ENCODE measurements at regions not wholly inside any gene's neighbourhood (a gene's known extent, or its start where the extent isn't known, plus 50 kb on each side); places are given as distances from the start of the nearest gene placed in this dataset.

- Histone ChIP-seq H3K9me3 (ENCODE audit: low read depth, low read length, poor library complexity, severe bottlenecking) (no peaks in the 10 kb centered on the region), H3K4me3 (ENCODE audit: low read depth, low read length, poor library complexity, severe bottlenecking) (no peak overlapping the region), H3K4me1 (ENCODE audit: insufficient read depth, low read length, poor library complexity, severe bottlenecking) (no peaks in the 10 kb centered on the region), H3K36me3 (ENCODE audit: insufficient read depth, low read length, poor library complexity, severe bottlenecking) (no peaks in the 10 kb centered on the region), H3K27me3 (replicated peaks; ENCODE audit: insufficient read depth, low read depth, low read length, poor library complexity) (peaks cover 47% of the 10 kb centered on the region), H3K27ac (ENCODE audit: low read depth, low read length, poor library complexity, severe bottlenecking) (no peak overlapping the region)
- TF ChIP-seq, protein P1, sequence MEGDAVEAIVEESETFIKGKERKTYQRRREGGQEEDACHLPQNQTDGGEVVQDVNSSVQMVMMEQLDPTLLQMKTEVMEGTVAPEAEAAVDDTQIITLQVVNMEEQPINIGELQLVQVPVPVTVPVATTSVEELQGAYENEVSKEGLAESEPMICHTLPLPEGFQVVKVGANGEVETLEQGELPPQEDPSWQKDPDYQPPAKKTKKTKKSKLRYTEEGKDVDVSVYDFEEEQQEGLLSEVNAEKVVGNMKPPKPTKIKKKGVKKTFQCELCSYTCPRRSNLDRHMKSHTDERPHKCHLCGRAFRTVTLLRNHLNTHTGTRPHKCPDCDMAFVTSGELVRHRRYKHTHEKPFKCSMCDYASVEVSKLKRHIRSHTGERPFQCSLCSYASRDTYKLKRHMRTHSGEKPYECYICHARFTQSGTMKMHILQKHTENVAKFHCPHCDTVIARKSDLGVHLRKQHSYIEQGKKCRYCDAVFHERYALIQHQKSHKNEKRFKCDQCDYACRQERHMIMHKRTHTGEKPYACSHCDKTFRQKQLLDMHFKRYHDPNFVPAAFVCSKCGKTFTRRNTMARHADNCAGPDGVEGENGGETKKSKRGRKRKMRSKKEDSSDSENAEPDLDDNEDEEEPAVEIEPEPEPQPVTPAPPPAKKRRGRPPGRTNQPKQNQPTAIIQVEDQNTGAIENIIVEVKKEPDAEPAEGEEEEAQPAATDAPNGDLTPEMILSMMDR (conservative IDR thresholded peaks at IDR 0.05; ENCODE audit: low read depth, low read length): no peak
- no peak for TF ChIP-seq EZH2 (IDR thresholded peaks at IDR 0.05; ENCODE audit: borderline replicate concordance, low read depth, low read length, poor library complexity, severe bottlenecking)
- no TSS peak for BruUV-seq (replicated peaks)
- intact Hi-C loops (cut with micrococcal nuclease; ENCODE audit: unreplicated experiment): no loop called here
- ChIA-PET CTCF (no interaction called here), POLR2A (ENCODE audit: low non-redundant PET) (no interaction called here)
- DNase-seq (ENCODE audit: low spot score): no peak
These were observed 55.3 kb upstream of the CTNNBL1 start for GRCh38 chr20:37638527-37638926.

DNA sequence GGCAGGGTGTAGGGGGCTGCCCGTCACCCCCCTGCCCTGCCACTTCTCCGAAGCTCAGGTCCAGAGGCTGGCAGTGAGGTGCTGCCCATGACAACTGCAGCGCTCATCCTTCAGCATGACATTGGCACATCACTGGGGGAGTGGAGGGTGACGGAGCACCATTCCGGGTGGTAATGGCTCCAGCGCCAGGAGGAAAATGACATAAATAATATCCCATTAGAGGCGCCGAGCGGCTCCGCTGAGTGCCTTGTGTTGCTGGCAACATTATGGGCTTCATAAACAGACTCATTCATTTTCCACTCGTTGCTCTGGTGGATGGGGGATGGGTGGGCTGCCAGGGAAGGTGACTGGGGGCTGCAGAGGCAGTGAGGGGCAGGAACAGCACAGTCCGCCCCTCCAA lies 56.9 kb upstream of the CTNNBL1 start:
- Histone ChIP-seq H3K4me1 (ENCODE audit: insufficient read depth, low read length, poor library complexity, severe bottlenecking) (no peaks in the 10 kb centered on the region), H3K27ac (ENCODE audit: low read depth, low read length, poor library complexity, severe bottlenecking) (no peak overlapping the region), H3K9me3 (ENCODE audit: low read depth, low read length, poor library complexity, severe bottlenecking) (no peaks in the 10 kb centered on the region), H3K4me3 (ENCODE audit: low read depth, low read length, poor library complexity, severe bottlenecking) (no peak overlapping the region), H3K27me3 (replicated peaks; ENCODE audit: insufficient read depth, low read depth, low read length, poor library complexity) (peaks cover 32% of the 10 kb centered on the region), H3K36me3 (ENCODE audit: insufficient read depth, low read length, poor library complexity, severe bottlenecking) (no peaks in the 10 kb centered on the region)
- POLR2A ChIA-PET (ENCODE audit: low non-redundant PET): no interaction called here
- intact Hi-C loops (cut with micrococcal nuclease; ENCODE audit: unreplicated experiment): no loop called here
- no TSS peak for BruUV-seq (replicated peaks)
- CTCF ChIA-PET: no interaction called here
- TF ChIP-seq EZH2 (IDR thresholded peaks at IDR 0.05; ENCODE audit: borderline replicate concordance, low read depth, low read length, poor library complexity, severe bottlenecking): no peak
- TF ChIP-seq, protein P1 (conservative IDR thresholded peaks at IDR 0.05; ENCODE audit: low read depth, low read length): no peak
- DNase-seq (ENCODE audit: low spot score): no peak

DNA sequence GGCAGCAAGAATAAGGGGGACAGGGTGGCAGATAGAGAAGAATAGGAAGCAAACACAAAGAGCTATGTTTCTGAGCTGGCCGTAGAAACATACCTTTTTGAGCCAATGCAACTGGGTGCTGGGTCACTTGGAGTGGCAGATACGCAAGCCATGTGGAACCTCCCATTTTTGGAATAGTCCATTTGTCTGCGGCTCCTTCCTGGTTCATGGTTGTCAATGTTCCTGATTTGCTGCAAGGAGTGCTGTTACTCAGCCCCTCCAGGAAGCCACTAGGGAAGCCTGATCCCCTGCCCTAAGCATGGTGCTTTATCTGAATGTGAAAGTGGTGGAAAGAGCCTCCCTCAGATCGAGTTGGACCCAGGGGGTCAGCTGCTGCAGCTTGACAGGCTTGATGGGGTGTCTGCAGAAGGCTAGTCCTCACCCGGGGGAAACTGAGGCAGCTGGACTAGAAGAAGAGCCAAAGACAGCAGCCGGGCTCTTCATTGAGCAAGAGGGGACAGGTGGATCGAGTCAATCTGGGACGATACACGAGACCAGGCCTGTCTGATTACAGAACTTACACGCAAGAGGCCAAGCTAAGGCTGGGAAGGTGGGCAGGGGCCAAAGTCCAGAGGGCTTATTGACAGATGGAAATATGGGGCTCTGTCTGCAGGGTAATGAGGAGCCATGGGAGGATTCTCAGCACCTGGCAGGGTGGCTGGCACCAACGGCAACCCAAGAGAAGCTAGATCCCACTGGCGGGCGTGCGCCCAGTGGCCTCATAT lies 57.4 kb upstream of the CTNNBL1 start:
- no peaks in the 10 kb centered on the region for H3K9me3 ChIP-seq (ENCODE audit: low read depth, low read length, poor library complexity, severe bottlenecking)
- H3K27ac ChIP-seq (ENCODE audit: low read depth, low read length, poor library complexity, severe bottlenecking): no peak overlapping the region
- no TSS peak for BruUV-seq (replicated peaks)
- CTCF ChIA-PET: no interaction called here
- TF ChIP-seq, protein P1 (conservative IDR thresholded peaks at IDR 0.05; ENCODE audit: low read depth, low read length): no peak
- TF ChIP-seq EZH2 (IDR thresholded peaks at IDR 0.05; ENCODE audit: borderline replicate concordance, low read depth, low read length, poor library complexity, severe bottlenecking): no peak
- no peaks in the 10 kb centered on the region for H3K36me3 ChIP-seq (ENCODE audit: insufficient read depth, low read length, poor library complexity, severe bottlenecking)
- H3K4me1 ChIP-seq (ENCODE audit: insufficient read depth, low read length, poor library complexity, severe bottlenecking): no peaks in the 10 kb centered on the region
- DNase-seq (ENCODE audit: low spot score): no peak
- POLR2A ChIA-PET (ENCODE audit: low non-redundant PET): no interaction called here
- peaks cover 26% of the 10 kb centered on the region for H3K27me3 ChIP-seq (replicated peaks; ENCODE audit: insufficient read depth, low read depth, low read length, poor library complexity)
- intact Hi-C loops (cut with micrococcal nuclease; ENCODE audit: unreplicated experiment): no loop called here
- no peak overlapping the region for H3K4me3 ChIP-seq (ENCODE audit: low read depth, low read length, poor library complexity, severe bottlenecking)

Measured in A673 (cell line).